ENCODE measurements at regions not wholly inside any gene's neighbourhood (a gene's known extent, or its start where the extent isn't known, plus 50 kb on each side); places are given as distances from the start of the nearest gene placed in this dataset.
A peak's percentile ranks its signal among the peaks of the same experiment; 100 is the strongest.

GRCh38 chr5:174990909-174991308, 266.5 kb downstream of the MSX2 start:
- intact Hi-C loops (cut with DNase I, micrococcal nuclease), result no loop called here
- CTCF ChIA-PET, result no interaction called here
- no peak for ATAC-seq
- no peaks in the 10 kb centered on the region for H3K4me1 Mint-ChIP-seq
- H3K27me3 Mint-ChIP-seq, result peaks cover 6% of the 10 kb centered on the region
- H3K36me3 Mint-ChIP-seq (ENCODE audit: low read depth), result no peaks in the 10 kb centered on the region
- H3K9me3 Mint-ChIP-seq (ENCODE audit: low read depth), result no peaks in the 10 kb centered on the region
- no peak overlapping the region for H3K4me3 Mint-ChIP-seq
- POLR2A ChIA-PET, result no interaction called here
- DNase-seq, result no peak
- H3K27ac Mint-ChIP-seq, result no peak overlapping the region

- ATAC-seq (no peak), DNase-seq (no peak)
- POLR2A ChIA-PET, result no interaction called here
- intact Hi-C loops (cut with DNase I, micrococcal nuclease), result no loop called here
- peaks cover 2% of the 10 kb centered on the region for H3K27me3 Mint-ChIP-seq
- H3K36me3 Mint-ChIP-seq (ENCODE audit: low read depth), result no peaks in the 10 kb centered on the region
- H3K4me3 Mint-ChIP-seq, result no peak overlapping the region
- no peaks in the 10 kb centered on the region for H3K4me1 Mint-ChIP-seq
- CTCF ChIA-PET, result interaction anchor here (0.7 kb wide), 1 partner anchor 614 kb away, joined by 4 read pairs; no protein-coding TSS in a partner anchor
- H3K9me3 Mint-ChIP-seq (ENCODE audit: low read depth), result no peaks in the 10 kb centered on the region
- H3K27ac Mint-ChIP-seq, result no peak overlapping the region
Measured at GRCh38 chr5:174987443-174988012, 263.1 kb downstream of the MSX2 start.

GRCh38 chr5:174984863-174985262, 260.5 kb downstream of the MSX2 start:
- Mint-ChIP-seq H3K4me3 (no peak overlapping the region), H3K27me3 (peaks cover 2% of the 10 kb centered on the region), H3K36me3 (ENCODE audit: low read depth) (no peaks in the 10 kb centered on the region), H3K9me3 (ENCODE audit: low read depth) (no peaks in the 10 kb centered on the region), H3K4me1 (no peaks in the 10 kb centered on the region), H3K27ac (no peak overlapping the region)
- ChIA-PET CTCF (no interaction called here), POLR2A (no interaction called here)
- intact Hi-C loops (cut with DNase I, micrococcal nuclease), result no loop called here
- no peak for DNase-seq
- ATAC-seq, result no peak

- DNase-seq, result no peak
- CTCF ChIA-PET, result interaction anchor here (1.1 kb wide), 1 partner anchor 31 kb away, joined by 3 read pairs; no protein-coding TSS in a partner anchor
- Mint-ChIP-seq H3K27ac (no peak overlapping the region), H3K4me3 (no peak overlapping the region), H3K4me1 (no peaks in the 10 kb centered on the region), H3K36me3 (ENCODE audit: low read depth) (no peaks in the 10 kb centered on the region), H3K9me3 (ENCODE audit: low read depth) (no peaks in the 10 kb centered on the region), H3K27me3 (peaks cover 2% of the 10 kb centered on the region)
- intact Hi-C loops (cut with DNase I, micrococcal nuclease), result no loop called here
- ATAC-seq, result no peak
- POLR2A ChIA-PET, result no interaction called here
Measured at GRCh38 chr5:174982485-174982884, 258.1 kb downstream of the MSX2 start.

GRCh38 chr5:174981416-174981815, 257.0 kb downstream of the MSX2 start:
- Mint-ChIP-seq H3K27me3 (peaks cover 2% of the 10 kb centered on the region), H3K9me3 (ENCODE audit: low read depth) (no peaks in the 10 kb centered on the region), H3K27ac (no peak overlapping the region), H3K36me3 (ENCODE audit: low read depth) (no peaks in the 10 kb centered on the region), H3K4me3 (no peak overlapping the region), H3K4me1 (no peaks in the 10 kb centered on the region)
- POLR2A ChIA-PET, result no interaction called here
- intact Hi-C loops (cut with DNase I, micrococcal nuclease), result no loop called here
- ATAC-seq, result no peak
- CTCF ChIA-PET, result interaction anchor here (0.5 to 1.1 kb wide), 2 partner anchors 30 to 176 kb away, joined by 3 read pairs; no protein-coding TSS in a partner anchor
- no peak for DNase-seq

DNA sequence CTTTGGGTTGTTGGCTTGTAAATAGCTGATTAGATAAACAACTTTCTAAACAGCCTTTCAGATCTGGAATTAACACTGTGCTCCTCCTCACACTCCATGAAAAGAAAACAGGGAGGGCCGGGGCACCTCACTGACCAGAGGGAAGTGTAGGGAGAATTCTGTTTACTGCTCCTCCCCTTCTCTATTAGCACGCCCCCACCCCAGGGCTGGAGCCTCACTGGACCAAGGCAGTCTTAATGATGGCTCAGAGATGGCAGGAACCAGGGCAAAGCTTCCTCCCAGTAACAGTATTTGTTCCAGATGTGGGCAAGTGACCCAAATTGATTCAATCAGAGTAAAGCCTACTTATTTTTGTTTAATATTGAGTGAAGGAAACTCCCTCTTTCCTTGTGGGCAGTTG, 256.6 kb downstream of the MSX2 start:
- no peak overlapping the region for H3K4me3 Mint-ChIP-seq
- POLR2A ChIA-PET, result no interaction called here
- H3K36me3 Mint-ChIP-seq (ENCODE audit: low read depth), result no peaks in the 10 kb centered on the region
- ATAC-seq (no peak), DNase-seq (no peak)
- no peaks in the 10 kb centered on the region for H3K4me1 Mint-ChIP-seq
- H3K27ac Mint-ChIP-seq, result no peak overlapping the region
- H3K9me3 Mint-ChIP-seq (ENCODE audit: low read depth), result no peaks in the 10 kb centered on the region
- peaks cover 2% of the 10 kb centered on the region for H3K27me3 Mint-ChIP-seq
- CTCF ChIA-PET, result interaction anchor here (0.5 kb wide), 1 partner anchor 176 kb away, joined by 3 read pairs; no protein-coding TSS in a partner anchor
- intact Hi-C loops (cut with DNase I, micrococcal nuclease), result no loop called here

- ATAC-seq (no peak), DNase-seq (no peak)
- intact Hi-C loops (cut with DNase I, micrococcal nuclease), result no loop called here
- H3K9me3 Mint-ChIP-seq (ENCODE audit: low read depth), result peaks cover 4% of the 10 kb centered on the region
- ChIA-PET CTCF (no interaction called here), POLR2A (no interaction called here)
- H3K27ac Mint-ChIP-seq, result no peak overlapping the region
- no peaks in the 10 kb centered on the region for H3K36me3 Mint-ChIP-seq (ENCODE audit: low read depth)
- peaks cover 18% of the 10 kb centered on the region for H3K27me3 Mint-ChIP-seq
- H3K4me3 Mint-ChIP-seq, result no peak overlapping the region
- H3K4me1 Mint-ChIP-seq, result no peaks in the 10 kb centered on the region
Measured at GRCh38 chr5:174972291-174972690, 247.9 kb downstream of the MSX2 start.

DNA sequence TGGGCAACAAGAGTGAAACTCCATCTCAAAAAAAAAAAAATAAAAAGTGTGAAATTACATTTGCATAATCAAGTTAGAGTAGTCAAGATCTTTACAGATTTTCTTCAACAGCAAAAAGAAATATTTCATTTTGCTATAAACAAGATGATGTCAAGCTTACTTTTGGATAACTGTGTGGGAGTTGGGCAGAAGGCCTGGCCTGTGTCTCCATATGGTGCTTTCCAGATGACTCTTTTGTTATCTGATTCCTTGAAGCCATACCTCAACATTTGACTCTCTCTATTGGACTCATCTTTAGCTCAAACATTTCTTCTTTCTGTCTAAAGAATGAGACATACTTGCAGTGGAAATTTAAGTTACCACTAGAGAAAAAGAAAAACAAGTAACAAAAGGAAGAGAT, 246.8 kb downstream of the MSX2 start:
- no peak for ATAC-seq
- ChIA-PET POLR2A (no interaction called here), CTCF (interaction anchor here (0.5 kb wide), 1 partner anchor 1897 kb away, joined by 3 read pairs; no protein-coding TSS in a partner anchor)
- Mint-ChIP-seq H3K27ac (no peak overlapping the region), H3K36me3 (ENCODE audit: low read depth) (no peaks in the 10 kb centered on the region), H3K4me3 (no peak overlapping the region), H3K4me1 (no peaks in the 10 kb centered on the region), H3K9me3 (ENCODE audit: low read depth) (peaks cover 11% of the 10 kb centered on the region), H3K27me3 (peaks cover 20% of the 10 kb centered on the region)
- intact Hi-C loops (cut with DNase I, micrococcal nuclease), result no loop called here
- DNase-seq, result no peak

- Mint-ChIP-seq H3K4me3 (no peak overlapping the region), H3K36me3 (ENCODE audit: low read depth) (no peaks in the 10 kb centered on the region), H3K27me3 (peaks cover 19% of the 10 kb centered on the region), H3K27ac (no peak overlapping the region), H3K4me1 (no peaks in the 10 kb centered on the region), H3K9me3 (ENCODE audit: low read depth) (peaks cover 17% of the 10 kb centered on the region)
- CTCF ChIA-PET, result no interaction called here
- POLR2A ChIA-PET, result no interaction called here
- DNase-seq (no peak), ATAC-seq (no peak)
- intact Hi-C loops (cut with DNase I, micrococcal nuclease), result no loop called here
Measured at GRCh38 chr5:174970502-174970901, 246.1 kb downstream of the MSX2 start.

DNA sequence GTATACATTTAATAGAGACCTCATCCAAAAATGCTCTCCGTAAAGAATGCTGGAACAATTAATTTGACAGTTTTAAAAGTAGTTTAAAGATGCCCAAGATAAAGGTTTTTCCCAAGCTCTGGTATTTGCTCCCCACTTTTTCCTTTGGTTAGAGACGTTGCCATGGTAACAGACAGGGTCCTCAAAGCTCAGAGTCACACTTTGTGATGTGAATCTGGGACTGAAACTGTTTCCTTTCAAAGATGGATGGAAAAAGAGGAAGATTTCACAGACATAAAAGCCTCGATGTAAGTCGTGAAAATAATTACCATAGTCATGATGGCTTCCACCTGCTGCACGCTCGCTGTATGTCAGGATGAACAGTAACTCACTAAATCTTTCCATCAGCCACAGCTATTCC, 229.5 kb downstream of the MSX2 start:
- intact Hi-C loops (cut with DNase I, micrococcal nuclease), result loop anchor here in 1 of 2 experiments (5.0 kb wide), 1 partner anchor 508 kb away; no protein-coding TSS in a partner anchor
- DNase-seq (no peak), ATAC-seq (no peak)
- Mint-ChIP-seq H3K4me3 (no peak overlapping the region), H3K27ac (no peak overlapping the region), H3K4me1 (no peaks in the 10 kb centered on the region), H3K36me3 (ENCODE audit: low read depth) (no peaks in the 10 kb centered on the region), H3K27me3 (peaks cover 6% of the 10 kb centered on the region), H3K9me3 (ENCODE audit: low read depth) (no peaks in the 10 kb centered on the region)
- POLR2A ChIA-PET, result no interaction called here
- CTCF ChIA-PET, result no interaction called here

- peak; percentile 74 for DNase-seq
- POLR2A ChIA-PET, result no interaction called here
- no peak overlapping the region for H3K27ac Mint-ChIP-seq
- no peak overlapping the region for H3K4me3 Mint-ChIP-seq
- no peaks in the 10 kb centered on the region for H3K9me3 Mint-ChIP-seq (ENCODE audit: low read depth)
- CTCF ChIA-PET, result interaction anchor here (0.5 to 0.9 kb wide), 6 partner anchors 31 to 535 kb away, joined by 3 to 4 read pairs (median 3); partner anchors contain the start of gene DRD1
- peaks cover 10% of the 10 kb centered on the region for H3K27me3 Mint-ChIP-seq
- intact Hi-C loops (cut with DNase I, micrococcal nuclease), result loop anchor here (1.0 to 5.0 kb wide), 3 partner anchors 493 to 768 kb away; partner anchors contain the start of gene DRD1 (in 2 of the 2)
- no peaks in the 10 kb centered on the region for H3K36me3 Mint-ChIP-seq (ENCODE audit: low read depth)
- ATAC-seq, result peak; percentile 74
- no peaks in the 10 kb centered on the region for H3K4me1 Mint-ChIP-seq
Measured at GRCh38 chr5:174951151-174951780, 226.9 kb downstream of the MSX2 start.

GRCh38 chr5:174947548-174947947, 223.2 kb downstream of the MSX2 start:
- no peak for DNase-seq
- ChIA-PET CTCF (interaction anchor here (1.0 kb wide), 1 partner anchor 517 kb away, joined by 4 read pairs; no protein-coding TSS in a partner anchor), POLR2A (no interaction called here)
- intact Hi-C loops (cut with DNase I, micrococcal nuclease), result no loop called here
- H3K4me1 Mint-ChIP-seq, result no peaks in the 10 kb centered on the region
- H3K36me3 Mint-ChIP-seq (ENCODE audit: low read depth), result no peaks in the 10 kb centered on the region
- H3K27ac Mint-ChIP-seq, result no peak overlapping the region
- peaks cover 11% of the 10 kb centered on the region for H3K27me3 Mint-ChIP-seq
- H3K4me3 Mint-ChIP-seq, result no peak overlapping the region
- no peaks in the 10 kb centered on the region for H3K9me3 Mint-ChIP-seq (ENCODE audit: low read depth)
- no peak for ATAC-seq
